Calu3 (cell line): ENCODE measurements at regions not wholly inside any gene's neighbourhood (a gene's known extent, or its start where the extent isn't known, plus 50 kb on each side); places are given as distances from the start of the nearest gene placed in this dataset.

ENCODE experiments used
- BruUV-seq: library from RNA; stranded (reverse); fragments of 400-500 nt; replicated peaks from 2 replicates; lab custom pipeline; 2021; lab: Mats Ljungman, UMichigan
- CTCF ChIA-PET: fragments of 300-600 bp; sonication (Branson Sonifier 250); formaldehyde crosslinking; loops from one replicate; lab custom pipeline; 2022; ENCODE audit warnings: antibody characterized with exemption; lab: Charles Lee
- DNase-seq: peaks from one replicate; pipeline ENCODE4 v3.0.0; 2022
- H3K27ac Mint-ChIP-seq: one replicate; pipeline ENCODE4 v1.8.0; 2022; ENCODE audit warnings: mixed read lengths; ENCODE audit not compliant: unreplicated experiment
- H3K27me3 Mint-ChIP-seq: one replicate; pipeline ENCODE4 v1.8.0; 2022; ENCODE audit warnings: mixed read lengths; ENCODE audit not compliant: unreplicated experiment
- H3K36me3 Mint-ChIP-seq: one replicate; pipeline ENCODE4 v1.8.0; 2022; ENCODE audit warnings: mild to moderate bottlenecking, moderate library complexity, mixed read lengths; ENCODE audit not compliant: insufficient read depth, unreplicated experiment
- H3K4me1 Mint-ChIP-seq: one replicate; pipeline ENCODE4 v1.8.0; 2022; ENCODE audit warnings: mild to moderate bottlenecking, low read depth, mixed read lengths; ENCODE audit not compliant: unreplicated experiment
- H3K4me3 Mint-ChIP-seq: one replicate; pipeline ENCODE4 v1.8.0; 2022; ENCODE audit warnings: mild to moderate bottlenecking, low read depth, moderate library complexity, mixed read lengths; ENCODE audit not compliant: unreplicated experiment
- H3K9me3 Mint-ChIP-seq: one replicate; pipeline ENCODE4 v1.8.0; 2022; ENCODE audit warnings: low read depth, mixed read lengths; ENCODE audit not compliant: unreplicated experiment
- intact Hi-C: fragments of 100-400 bp; cut with micrococcal nuclease; formaldehyde crosslinking; loops from one replicate; pipeline ENCODE4 v1.10.0; 2022; ENCODE audit not compliant: unreplicated experiment
- TF ChIP-seq, protein P1 (sequence below): fragments of 200-600 bp; IDR thresholded peaks from one replicate; pipeline ENCODE4 v1.8.0; 2022; ENCODE audit warnings: antibody characterized with exemption; ENCODE audit not compliant: unreplicated experiment

DNA sequence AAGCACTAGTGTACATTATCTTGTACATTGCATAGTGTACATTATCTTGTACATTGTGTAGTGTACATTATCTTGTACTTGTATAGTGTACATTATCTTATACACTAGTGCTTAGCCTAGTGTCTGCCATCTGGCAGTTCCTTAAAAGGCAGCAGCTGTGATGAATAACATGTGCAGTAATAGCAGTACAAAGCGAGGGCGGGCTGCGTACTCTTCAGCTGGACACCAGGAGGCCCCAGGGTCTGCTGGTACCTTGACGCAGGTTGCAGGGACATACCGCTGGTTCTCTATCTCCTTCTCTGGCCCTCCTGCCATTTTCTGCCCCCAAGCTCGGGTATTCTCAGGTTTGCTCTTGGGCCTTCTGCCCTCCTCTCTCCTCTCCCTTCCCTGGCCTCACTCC lies 149.6 kb downstream of the SEC16B start:
- intact Hi-C loops = no loop called here
- no TSS peak for BruUV-seq
- Mint-ChIP-seq H3K36me3 (no peaks in the 10 kb centered on the region), H3K27ac (no peak overlapping the region), H3K4me3 (no peak overlapping the region), H3K9me3 (peaks cover under 1% of the 10 kb centered on the region), H3K27me3 (peaks cover 83% of the 10 kb centered on the region), H3K4me1 (no peaks in the 10 kb centered on the region)
- TF ChIP-seq, protein P1, sequence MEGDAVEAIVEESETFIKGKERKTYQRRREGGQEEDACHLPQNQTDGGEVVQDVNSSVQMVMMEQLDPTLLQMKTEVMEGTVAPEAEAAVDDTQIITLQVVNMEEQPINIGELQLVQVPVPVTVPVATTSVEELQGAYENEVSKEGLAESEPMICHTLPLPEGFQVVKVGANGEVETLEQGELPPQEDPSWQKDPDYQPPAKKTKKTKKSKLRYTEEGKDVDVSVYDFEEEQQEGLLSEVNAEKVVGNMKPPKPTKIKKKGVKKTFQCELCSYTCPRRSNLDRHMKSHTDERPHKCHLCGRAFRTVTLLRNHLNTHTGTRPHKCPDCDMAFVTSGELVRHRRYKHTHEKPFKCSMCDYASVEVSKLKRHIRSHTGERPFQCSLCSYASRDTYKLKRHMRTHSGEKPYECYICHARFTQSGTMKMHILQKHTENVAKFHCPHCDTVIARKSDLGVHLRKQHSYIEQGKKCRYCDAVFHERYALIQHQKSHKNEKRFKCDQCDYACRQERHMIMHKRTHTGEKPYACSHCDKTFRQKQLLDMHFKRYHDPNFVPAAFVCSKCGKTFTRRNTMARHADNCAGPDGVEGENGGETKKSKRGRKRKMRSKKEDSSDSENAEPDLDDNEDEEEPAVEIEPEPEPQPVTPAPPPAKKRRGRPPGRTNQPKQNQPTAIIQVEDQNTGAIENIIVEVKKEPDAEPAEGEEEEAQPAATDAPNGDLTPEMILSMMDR = no peak
- no peak for DNase-seq
- CTCF ChIA-PET = no interaction called here

DNA sequence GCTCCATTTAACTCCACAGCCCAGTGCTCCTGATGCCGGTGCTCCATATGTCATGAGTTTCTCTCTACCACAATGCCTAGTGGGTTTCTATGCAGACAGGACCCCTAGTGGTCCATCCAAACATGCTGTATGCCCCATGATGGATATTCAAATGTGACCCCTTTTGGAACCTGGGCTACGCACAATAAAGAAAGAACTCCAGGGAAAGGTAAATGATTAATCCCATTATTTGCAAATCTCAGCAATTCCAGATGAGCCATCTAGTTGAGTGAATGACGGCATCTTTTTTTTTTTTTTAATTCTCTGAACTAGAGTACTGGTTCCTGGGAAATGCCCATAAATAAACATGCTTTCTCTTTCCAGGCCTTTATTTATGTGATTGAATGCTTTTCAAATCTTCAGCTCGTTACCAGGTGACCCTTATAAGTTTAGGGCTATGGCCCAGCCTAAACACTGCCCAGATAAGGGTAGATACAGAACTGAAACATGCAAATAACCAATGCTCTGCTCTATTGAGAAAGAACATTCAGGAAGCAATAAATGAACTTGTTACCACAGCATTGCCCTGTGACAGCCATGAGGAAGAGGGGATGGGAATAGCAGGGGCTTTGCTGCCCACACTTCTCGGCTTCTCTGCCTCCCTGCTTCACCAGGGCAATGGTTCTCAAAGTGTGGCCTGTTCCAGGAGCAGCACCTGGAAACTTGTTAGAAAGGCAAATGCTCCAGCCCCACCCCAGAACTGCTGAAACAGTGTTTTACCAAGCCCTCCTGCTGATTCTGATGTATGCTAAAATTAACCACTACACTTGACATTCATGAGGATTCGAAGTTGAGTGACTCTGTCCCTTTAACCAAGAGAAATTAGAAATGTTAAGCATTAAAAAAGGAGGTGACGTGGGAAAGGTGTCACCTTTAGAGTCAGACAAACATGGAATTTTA lies 151.7 kb downstream of the SEC16B start:
- TF ChIP-seq, protein P1 = no peak
- H3K27ac Mint-ChIP-seq = no peak overlapping the region
- no peaks in the 10 kb centered on the region for H3K4me1 Mint-ChIP-seq
- no peak for DNase-seq
- peaks cover 2% of the 10 kb centered on the region for H3K9me3 Mint-ChIP-seq
- no peak overlapping the region for H3K4me3 Mint-ChIP-seq
- CTCF ChIA-PET = interaction anchor here (0.6 kb wide), 1 partner anchor 108 kb away, joined by 3 read pairs; no protein-coding TSS in a partner anchor
- no peaks in the 10 kb centered on the region for H3K36me3 Mint-ChIP-seq
- peaks cover 86% of the 10 kb centered on the region for H3K27me3 Mint-ChIP-seq
- intact Hi-C loops = no loop called here
- BruUV-seq = no TSS peak

DNA sequence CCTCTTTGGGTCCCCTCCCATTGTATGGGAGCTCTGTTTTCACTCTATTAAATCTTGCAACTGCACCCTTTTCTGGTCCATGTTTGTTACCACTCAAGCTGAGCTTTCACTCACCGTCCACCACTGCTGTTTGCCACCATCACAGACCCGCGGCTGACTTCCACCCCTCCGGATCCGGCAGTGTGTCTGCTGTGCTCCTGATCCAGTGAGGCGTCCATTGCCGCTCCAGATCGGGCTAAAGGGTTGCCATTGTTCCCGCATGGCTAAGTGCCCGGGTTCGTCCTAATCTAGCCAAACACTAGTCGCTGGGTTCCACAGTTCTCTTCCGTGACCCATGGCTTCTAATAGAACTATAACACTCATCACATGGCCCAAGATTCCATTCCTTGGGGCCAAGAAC lies 157.2 kb downstream of the SEC16B start:
- H3K27ac Mint-ChIP-seq = no peak overlapping the region
- CTCF ChIA-PET = no interaction called here
- TF ChIP-seq, protein P1 = no peak
- BruUV-seq = no TSS peak
- no peak overlapping the region for H3K4me3 Mint-ChIP-seq
- peaks cover 56% of the 10 kb centered on the region for H3K27me3 Mint-ChIP-seq
- H3K36me3 Mint-ChIP-seq = no peaks in the 10 kb centered on the region
- no peaks in the 10 kb centered on the region for H3K4me1 Mint-ChIP-seq
- intact Hi-C loops = no loop called here
- peaks cover 2% of the 10 kb centered on the region for H3K9me3 Mint-ChIP-seq
- no peak for DNase-seq

DNA sequence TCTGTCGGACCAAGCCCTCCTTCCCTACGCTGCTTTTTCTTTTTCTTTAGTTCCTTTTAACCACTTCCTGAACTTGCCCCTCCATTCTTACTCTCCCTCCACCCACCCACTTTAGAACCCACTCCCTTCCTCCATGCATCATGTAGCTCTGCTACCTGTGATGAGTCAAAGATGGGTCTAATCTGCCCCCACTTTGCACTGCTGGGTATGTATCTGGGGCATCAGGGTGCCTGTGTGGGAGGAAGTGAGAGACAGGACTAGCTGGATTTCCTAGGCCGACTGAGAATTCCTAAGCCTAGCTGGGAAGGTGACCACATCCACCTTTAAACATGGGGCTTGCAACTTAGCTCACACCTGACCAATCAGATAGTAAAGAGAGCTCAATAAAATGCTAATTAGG lies 157.7 kb downstream of the SEC16B start:
- H3K27ac Mint-ChIP-seq = no peak overlapping the region
- no peak for DNase-seq
- TF ChIP-seq, protein P1 = no peak
- no peak overlapping the region for H3K4me3 Mint-ChIP-seq
- no peaks in the 10 kb centered on the region for H3K4me1 Mint-ChIP-seq
- no TSS peak for BruUV-seq
- H3K27me3 Mint-ChIP-seq = peaks cover 51% of the 10 kb centered on the region
- CTCF ChIA-PET = no interaction called here
- no peaks in the 10 kb centered on the region for H3K36me3 Mint-ChIP-seq
- H3K9me3 Mint-ChIP-seq = peaks cover 2% of the 10 kb centered on the region
- intact Hi-C loops = no loop called here
